Adipose tissue (tissue), 3 donors: ENCODE measurements at regions not wholly inside any gene's neighbourhood (a gene's known extent, or its start where the extent isn't known, plus 50 kb on each side); places are given as distances from the start of the nearest gene placed in this dataset.

Experiments
- H3K27ac ChIP-seq: one replicate; pipeline ENCODE4 v1.5.1; 2013; ENCODE audit warnings: low read depth, low read length
- WGBS, 3 donors: extraction: QIAGEN DNeasy Blood & Tissue Kit; methylation state at CpG; one replicate each; pipeline ENCODE4 v1.1.7; 2013; 5-methylcytosine and 5-hydroxymethylcytosine counted together
- donor health status: healthy with polysubstance abuse.
- donor health status: Bipolar disorder and iron deficiency.
- donor health status: healthy.

DNA sequence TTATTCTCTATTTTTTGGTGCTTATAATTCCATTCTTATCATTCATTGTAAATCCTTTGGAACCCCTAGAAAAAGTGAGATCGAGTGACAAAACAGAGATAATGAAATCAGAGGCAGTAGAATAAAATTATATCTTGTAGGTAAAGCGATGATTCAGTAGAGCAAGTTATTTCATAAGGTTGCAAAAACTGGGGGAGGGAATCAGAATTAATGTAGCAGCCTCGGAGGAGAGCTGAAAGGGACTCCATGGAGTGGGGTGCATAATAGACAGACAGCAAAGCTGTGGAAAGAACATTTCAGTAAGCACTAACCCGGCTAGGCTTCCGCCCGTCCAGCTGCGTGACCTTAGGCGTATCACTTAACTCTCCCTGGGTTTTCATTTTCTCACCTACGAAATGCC lies 289.7 kb downstream of the EN1 start:
- no peak overlapping the region for H3K27ac ChIP-seq
- WGBS, 3 donors: 80 to 87% (median 81%) methylated on average over 9 of the region's 9 CpGs

GRCh38 chr2:118557016-118557415 lies 290.4 kb downstream of the EN1 start:
- no peak overlapping the region for H3K27ac ChIP-seq
- WGBS, 3 donors: 83 to 95% (median 88%) methylated on average over 5 of the region's 5 CpGs

DNA sequence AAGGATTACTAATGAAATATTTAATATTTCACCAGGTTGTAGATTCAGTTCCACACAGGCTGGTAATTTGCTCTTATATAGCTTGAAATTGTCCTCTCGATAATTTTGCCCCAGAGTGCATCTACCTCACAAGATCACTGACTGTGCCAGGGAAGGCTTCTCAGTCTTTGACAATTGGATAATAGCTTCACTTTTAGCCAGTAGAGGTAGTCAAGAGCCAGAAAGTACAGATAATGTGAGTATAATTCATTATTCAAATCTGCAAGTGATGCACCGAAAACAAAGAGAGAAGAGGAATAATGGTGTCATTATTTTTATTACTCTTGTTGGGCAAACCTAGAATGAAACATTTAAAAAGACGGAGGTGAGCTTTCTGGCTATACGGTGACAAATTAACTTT lies 292.8 kb downstream of the EN1 start:
- WGBS, 3 donors: 80 to 90% (median 86%) methylated on average over 4 of the region's 4 CpGs
- H3K27ac ChIP-seq: no peak overlapping the region

- WGBS, 3 donors: 55 to 68% (median 65%) methylated on average over 1 of the region's 1 CpG
- no peak overlapping the region for H3K27ac ChIP-seq
Measured at GRCh38 chr2:118549503-118549902, 297.9 kb downstream of the EN1 start.

DNA sequence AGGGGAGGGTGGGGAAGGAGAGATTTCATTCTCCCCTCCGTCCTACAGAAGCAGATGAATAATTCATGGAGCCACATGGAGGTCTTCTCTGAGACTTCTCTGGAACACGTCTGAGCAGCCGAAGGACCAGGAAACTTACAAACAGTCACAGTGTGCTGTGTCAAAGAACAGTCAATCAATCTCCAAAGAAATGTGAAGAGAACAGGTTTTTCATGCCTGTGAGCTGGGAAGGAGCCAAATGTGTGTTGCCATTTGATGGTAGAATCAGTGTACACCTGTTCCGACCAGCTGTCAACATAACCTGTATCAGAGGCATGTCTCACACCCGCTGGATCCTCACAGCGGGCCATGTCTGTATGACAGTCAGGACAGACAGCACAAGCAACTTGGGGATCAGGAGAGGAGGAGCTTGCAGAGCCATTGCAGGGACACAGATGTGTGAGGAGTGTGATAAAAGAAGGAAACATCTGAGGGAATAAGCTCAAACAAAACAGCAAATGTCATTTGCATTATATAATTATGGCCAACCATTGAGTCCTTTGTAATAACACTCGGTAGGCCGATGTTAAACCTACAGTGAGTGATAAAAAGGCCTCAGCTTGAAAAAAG lies 298.5 kb downstream of the EN1 start:
- whole genome bisulfite sequencing, 3 donors: 49 to 75% (median 73%) methylated on average over 8 of the region's 8 CpGs
- H3K27ac ChIP-seq: no peak overlapping the region

DNA sequence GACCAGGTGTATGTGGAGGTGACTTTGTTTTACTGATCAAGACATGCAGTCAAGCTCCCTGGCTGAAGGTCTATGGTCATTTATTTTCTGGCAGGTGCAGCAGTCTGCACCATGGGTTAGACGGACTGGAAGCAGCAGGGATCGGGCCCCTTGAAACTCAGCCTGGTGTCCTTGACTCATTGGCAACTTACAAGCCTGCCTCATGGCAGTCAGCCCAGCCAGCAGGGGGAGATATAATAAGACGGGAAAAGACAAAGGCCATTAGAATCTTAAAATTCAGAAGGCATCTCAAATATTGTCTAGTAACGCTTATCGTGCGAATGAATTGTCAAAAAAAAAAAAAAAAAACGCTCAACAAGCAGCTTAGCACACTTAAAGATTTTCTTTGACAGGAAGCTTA lies 308.2 kb downstream of the EN1 start:
- H3K27ac ChIP-seq: no peak overlapping the region
- WGBS, 3 donors: 44 to 59% (median 56%) methylated on average over 7 of the region's 7 CpGs

GRCh38 chr2:118536306-118536705 lies 311.1 kb downstream of the EN1 start:
- no peak overlapping the region for H3K27ac ChIP-seq
- WGBS, 3 donors: 80 to 90% (median 82%) methylated on average over 4 of the region's 4 CpGs

- WGBS, 3 donors: 78 to 86% (median 79%) methylated on average over 3 of the region's 3 CpGs
Measured at GRCh38 chr2:118535818-118536212, 311.6 kb downstream of the EN1 start.

DNA sequence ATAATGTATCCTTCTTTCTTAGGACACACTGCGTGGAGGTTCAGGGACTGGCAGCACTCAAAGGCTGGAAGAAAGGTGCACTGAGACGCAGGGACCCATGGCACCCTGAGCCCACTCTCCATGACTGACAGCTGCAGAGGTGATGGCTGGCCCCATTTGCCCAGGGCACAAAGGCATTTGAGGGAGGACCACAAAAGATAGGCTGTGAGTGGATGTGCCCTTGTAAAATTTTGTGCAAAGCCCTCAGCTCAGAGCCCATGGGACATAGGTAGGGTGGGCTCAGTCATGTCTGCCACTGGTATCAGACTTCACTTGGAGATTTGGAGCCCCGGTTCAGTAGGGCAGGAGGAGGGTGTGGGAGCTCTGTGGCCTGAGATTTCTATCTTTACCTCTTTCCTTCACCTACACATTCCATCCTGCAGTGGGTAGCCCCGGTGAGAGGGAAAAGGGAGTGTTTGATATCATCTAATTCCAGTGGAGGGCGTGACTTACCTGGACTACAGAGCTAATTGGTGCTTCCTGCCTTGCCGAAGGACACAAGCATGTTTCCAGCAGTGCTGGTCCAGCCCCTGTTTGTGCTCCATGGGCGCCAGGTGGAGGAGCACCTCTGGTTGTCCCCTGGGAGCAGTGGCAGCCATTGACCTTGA lies 312.2 kb downstream of the EN1 start:
- WGBS, 3 donors: 57 to 84% (median 71%) methylated on average over 7 of the region's 7 CpGs
- no peak overlapping the region for H3K27ac ChIP-seq

More at GRCh38 chr2:118535818-118536212, 311.6 kb downstream of the EN1 start:
- no peak overlapping the region for H3K27ac ChIP-seq

GRCh38 chr2:118530976-118531375 lies 316.5 kb downstream of the EN1 start:
- 52 to 56% (median 52%) methylated on average over 6 of the region's 6 CpGs for whole genome bisulfite sequencing, 3 donors
- no peak overlapping the region for H3K27ac ChIP-seq

DNA sequence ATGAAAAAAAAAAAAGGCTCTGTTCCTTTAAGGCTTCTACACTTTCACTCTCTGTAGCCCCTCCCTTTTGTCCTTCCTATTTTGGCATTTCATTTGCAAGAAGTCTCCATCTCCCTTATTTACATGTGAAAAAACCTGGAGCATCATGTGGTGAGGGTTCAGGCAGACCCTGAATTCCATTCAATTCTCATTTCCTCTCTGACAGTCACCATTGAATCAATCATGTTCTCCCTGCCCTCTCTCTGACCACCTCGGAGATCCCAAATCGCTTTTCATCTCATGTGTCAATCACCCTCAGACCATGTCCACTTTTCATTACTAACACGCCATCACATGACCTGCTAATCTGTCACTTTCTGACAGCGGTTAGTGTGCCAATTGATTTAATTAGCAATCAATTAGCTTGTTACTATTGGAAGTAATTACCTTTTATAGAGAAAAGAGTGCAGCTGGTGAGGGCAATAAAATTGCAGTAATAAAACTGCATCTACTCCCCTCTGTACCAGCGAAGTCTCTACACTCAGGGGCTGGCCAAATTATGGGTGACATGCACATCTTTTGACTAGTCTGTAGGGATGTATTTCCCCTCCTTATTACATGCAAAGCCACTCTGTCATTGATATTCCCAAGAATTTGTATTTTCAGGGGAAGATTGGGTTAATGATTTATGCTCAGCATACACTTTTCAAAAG lies 317.4 kb downstream of the EN1 start:
- H3K27ac ChIP-seq: no peak overlapping the region
- 12 to 24% (median 17%) methylated on average over 5 of the region's 5 CpGs for WGBS, 3 donors

DNA sequence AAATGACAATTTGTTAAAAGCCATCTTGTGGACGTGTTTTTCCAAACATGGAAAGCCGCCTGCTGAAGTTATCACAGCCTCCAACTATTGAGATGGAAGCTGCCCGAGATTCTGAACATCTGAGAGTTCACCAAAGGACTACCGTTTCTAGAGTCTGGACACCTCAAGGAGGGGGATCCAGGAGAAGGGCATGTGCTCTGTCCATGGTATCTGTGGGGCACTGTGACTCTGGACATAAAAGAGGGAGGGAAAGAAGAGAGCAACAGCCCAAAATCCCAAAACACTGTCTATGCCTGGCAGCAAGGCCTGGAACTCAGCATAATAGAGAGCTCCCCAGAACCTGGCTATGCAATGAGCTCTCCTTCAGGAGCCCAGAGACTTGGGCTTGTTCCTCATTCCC lies 319.9 kb downstream of the EN1 start:
- no peak overlapping the region for H3K27ac ChIP-seq
- WGBS, 3 donors: 70 to 74% (median 72%) methylated on average over 4 of the region's 4 CpGs

GRCh38 chr2:118525346-118525745 lies 322.1 kb downstream of the EN1 start:
- no peak overlapping the region for H3K27ac ChIP-seq

- no peak overlapping the region for H3K27ac ChIP-seq
Measured at GRCh38 chr2:118524911-118525310, 322.5 kb downstream of the EN1 start.

- H3K27ac ChIP-seq: no peak overlapping the region
- 84 to 90% (median 89%) methylated on average over 3 of the region's 3 CpGs for WGBS, 3 donors
Measured at GRCh38 chr2:118523761-118524160, 323.7 kb downstream of the EN1 start.

- H3K27ac ChIP-seq: no peak overlapping the region
- WGBS, 3 donors: 41 to 95% (median 91%) methylated on average over 1 of the region's 1 CpG
Measured at GRCh38 chr2:118521960-118522359, 325.5 kb downstream of the EN1 start.

- WGBS, 3 donors: 85 to 89% (median 88%) methylated on average over 3 of the region's 3 CpGs
- H3K27ac ChIP-seq: no peak overlapping the region
Measured at GRCh38 chr2:118521272-118521671, 326.2 kb downstream of the EN1 start.

DNA sequence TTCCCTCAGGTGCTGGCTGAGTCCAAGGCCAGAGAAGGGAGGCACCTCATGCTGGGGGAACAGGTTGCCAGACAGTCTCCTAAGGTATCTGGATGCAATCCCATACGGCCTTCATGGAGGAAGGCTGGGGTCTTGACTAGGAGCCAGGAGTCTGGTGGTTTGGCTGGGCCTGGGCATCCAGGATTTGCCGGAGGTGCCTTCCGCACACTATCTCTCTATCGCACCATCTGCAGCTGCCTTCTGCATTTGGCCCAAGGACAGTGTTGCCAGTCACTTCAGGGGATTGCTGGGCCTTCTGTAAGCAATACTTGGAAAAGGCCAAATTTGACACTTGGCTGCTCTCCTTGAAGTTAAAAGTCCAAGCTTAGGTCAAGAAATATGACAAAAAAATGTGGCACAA lies 327.2 kb downstream of the EN1 start:
- no peak overlapping the region for H3K27ac ChIP-seq
- WGBS, 3 donors: 45 to 86% (median 77%) methylated on average over 4 of the region's 4 CpGs

- no peak overlapping the region for H3K27ac ChIP-seq
Measured at GRCh38 chr2:118519511-118519910, 327.9 kb downstream of the EN1 start.

DNA sequence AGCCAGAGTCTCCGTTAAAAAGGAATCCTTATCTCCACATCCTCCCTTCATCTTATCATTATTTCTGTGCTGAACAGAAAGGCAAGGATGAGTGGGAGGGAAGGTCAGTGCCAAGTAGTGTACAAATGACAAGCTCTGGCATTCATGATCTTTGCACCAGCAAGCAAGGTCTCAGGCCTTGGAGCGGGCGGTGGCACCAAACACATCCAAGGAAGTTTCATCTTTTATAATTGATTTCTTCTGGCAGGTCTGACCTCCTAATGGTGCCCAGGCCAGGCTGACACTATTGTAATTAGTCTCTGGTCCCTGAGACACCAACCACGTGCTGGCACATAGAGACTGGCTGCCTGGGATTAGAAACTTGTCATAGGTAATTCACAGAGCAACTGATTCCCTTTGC lies 336.6 kb downstream of the EN1 start:
- WGBS, 3 donors: 52 to 62% (median 54%) methylated on average over 4 of the region's 4 CpGs
- no peak overlapping the region for H3K27ac ChIP-seq
